ENCODE measurements at regions not wholly inside any gene's neighbourhood (a gene's known extent, or its start where the extent isn't known, plus 50 kb on each side); places are given as distances from the start of the nearest gene placed in this dataset.

DNA sequence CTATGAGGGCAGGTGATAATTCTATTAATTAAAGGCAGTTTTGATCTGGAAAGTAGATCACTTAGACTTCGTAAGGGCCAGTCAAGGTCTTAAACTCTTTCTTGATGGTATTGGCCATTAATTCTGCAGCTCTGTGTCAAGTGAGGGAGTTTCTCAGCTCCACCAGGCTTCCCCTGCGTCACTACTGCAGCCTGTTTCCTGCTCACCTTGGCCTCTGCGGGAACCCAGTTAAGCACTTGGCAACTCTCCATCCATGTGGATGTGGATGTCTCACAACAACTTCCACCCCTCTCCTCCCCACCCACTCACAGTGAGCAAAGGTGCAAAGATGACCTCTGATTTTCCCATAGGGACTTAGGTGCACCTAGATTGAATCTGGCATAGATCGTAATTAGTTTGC, 191.6 kb downstream of the PLK2 start:
- Mint-ChIP-seq H3K9me3 (peaks cover 0 to 2% of the 10 kb centered on the region in 2 donors), H3K4me3 (no peak overlapping the region), H3K27ac (no peak overlapping the region), H3K27me3 (ENCODE audit: low read depth in 2 of 2) (peaks cover 0 to 2% of the 10 kb centered on the region in 2 donors), H3K36me3 (no peaks in the 10 kb centered on the region), H3K4me1 (no peaks in the 10 kb centered on the region)
- no peaks in the 10 kb centered on the region for H3K27me3 ChIP-seq (ENCODE audit: control insufficient read depth, insufficient read depth, low read length)
- intact Hi-C loops (cut with micrococcal nuclease), result no loop called here
- no peaks in the 10 kb centered on the region for H3K36me3 ChIP-seq (ENCODE audit: control insufficient read depth, insufficient read depth, low read length)
- H3K9me3 ChIP-seq (ENCODE audit: control insufficient read depth, insufficient read depth, low read length), result no peaks in the 10 kb centered on the region
- DNase-seq (no peak), ATAC-seq (no peak)
- no peak overlapping the region for H3K4me3 ChIP-seq (ENCODE audit: low read length)
- 61% methylated on average over 4 of the region's 4 CpGs for WGBS (ENCODE audit: insufficient coverage)
- no peak overlapping the region for H3K27ac ChIP-seq (ENCODE audit: low read length)
- TF ChIP-seq, protein P1, sequence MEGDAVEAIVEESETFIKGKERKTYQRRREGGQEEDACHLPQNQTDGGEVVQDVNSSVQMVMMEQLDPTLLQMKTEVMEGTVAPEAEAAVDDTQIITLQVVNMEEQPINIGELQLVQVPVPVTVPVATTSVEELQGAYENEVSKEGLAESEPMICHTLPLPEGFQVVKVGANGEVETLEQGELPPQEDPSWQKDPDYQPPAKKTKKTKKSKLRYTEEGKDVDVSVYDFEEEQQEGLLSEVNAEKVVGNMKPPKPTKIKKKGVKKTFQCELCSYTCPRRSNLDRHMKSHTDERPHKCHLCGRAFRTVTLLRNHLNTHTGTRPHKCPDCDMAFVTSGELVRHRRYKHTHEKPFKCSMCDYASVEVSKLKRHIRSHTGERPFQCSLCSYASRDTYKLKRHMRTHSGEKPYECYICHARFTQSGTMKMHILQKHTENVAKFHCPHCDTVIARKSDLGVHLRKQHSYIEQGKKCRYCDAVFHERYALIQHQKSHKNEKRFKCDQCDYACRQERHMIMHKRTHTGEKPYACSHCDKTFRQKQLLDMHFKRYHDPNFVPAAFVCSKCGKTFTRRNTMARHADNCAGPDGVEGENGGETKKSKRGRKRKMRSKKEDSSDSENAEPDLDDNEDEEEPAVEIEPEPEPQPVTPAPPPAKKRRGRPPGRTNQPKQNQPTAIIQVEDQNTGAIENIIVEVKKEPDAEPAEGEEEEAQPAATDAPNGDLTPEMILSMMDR (IDR thresholded peaks at IDR 0.05), result no peak
- no peaks in the 10 kb centered on the region for H3K4me1 ChIP-seq (ENCODE audit: control insufficient read depth, insufficient read depth, low read length)

DNA sequence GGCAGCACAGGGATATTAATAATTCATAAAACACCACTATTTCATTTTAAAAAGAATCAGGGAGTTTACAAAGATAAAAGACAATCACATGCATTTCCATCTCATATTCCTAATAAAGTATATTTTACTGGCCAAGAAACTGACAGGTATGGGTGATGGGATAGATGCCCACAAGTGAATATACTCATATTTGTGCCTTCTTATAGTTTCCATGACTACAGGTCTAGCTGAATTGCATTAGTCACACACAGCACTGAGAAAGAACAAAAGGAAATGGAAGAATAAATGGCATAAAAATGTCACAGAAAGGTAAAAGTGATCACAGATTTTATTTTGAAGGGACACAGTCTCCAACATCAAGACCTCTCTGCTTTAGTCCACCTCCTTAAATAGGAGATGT, 193.5 kb downstream of the PLK2 start:
- H3K27ac ChIP-seq (ENCODE audit: low read length), result no peak overlapping the region
- H3K36me3 ChIP-seq (ENCODE audit: control insufficient read depth, insufficient read depth, low read length), result no peaks in the 10 kb centered on the region
- H3K4me1 ChIP-seq (ENCODE audit: control insufficient read depth, insufficient read depth, low read length), result no peaks in the 10 kb centered on the region
- DNase-seq (no peak), ATAC-seq (no peak)
- H3K27me3 ChIP-seq (ENCODE audit: control insufficient read depth, insufficient read depth, low read length), result no peaks in the 10 kb centered on the region
- H3K9me3 ChIP-seq (ENCODE audit: control insufficient read depth, insufficient read depth, low read length), result no peaks in the 10 kb centered on the region
- TF ChIP-seq, protein P1 (IDR thresholded peaks at IDR 0.05), result no peak
- Mint-ChIP-seq H3K9me3 (peaks cover 0 to 3% of the 10 kb centered on the region in 2 donors), H3K27ac (no peak overlapping the region), H3K27me3 (ENCODE audit: low read depth in 2 of 2) (no peaks in the 10 kb centered on the region), H3K36me3 (no peaks in the 10 kb centered on the region), H3K4me3 (no peak overlapping the region), H3K4me1 (no peaks in the 10 kb centered on the region)
- intact Hi-C loops (cut with micrococcal nuclease), result no loop called here
- no peak overlapping the region for H3K4me3 ChIP-seq (ENCODE audit: low read length)

- H3K4me3 Mint-ChIP-seq, result no peak overlapping the region
- DNase-seq (no peak), ATAC-seq (no peak)
- no peak overlapping the region for H3K27ac Mint-ChIP-seq
- no peaks in the 10 kb centered on the region for H3K36me3 ChIP-seq (ENCODE audit: control insufficient read depth, insufficient read depth, low read length)
- TF ChIP-seq, protein P1 (IDR thresholded peaks at IDR 0.05), result no peak
- intact Hi-C loops (cut with micrococcal nuclease), result no loop called here
- H3K9me3 ChIP-seq (ENCODE audit: control insufficient read depth, insufficient read depth, low read length), result no peaks in the 10 kb centered on the region
- WGBS (ENCODE audit: insufficient coverage), result 93% methylated on average over 3 of the region's 4 CpGs
- no peaks in the 10 kb centered on the region for H3K27me3 ChIP-seq (ENCODE audit: control insufficient read depth, insufficient read depth, low read length)
- H3K27me3 Mint-ChIP-seq (ENCODE audit: low read depth in 2 of 2), result no peaks in the 10 kb centered on the region
- no peak overlapping the region for H3K4me3 ChIP-seq (ENCODE audit: low read length)
- no peaks in the 10 kb centered on the region for H3K4me1 Mint-ChIP-seq
- H3K36me3 Mint-ChIP-seq, result no peaks in the 10 kb centered on the region
- H3K4me1 ChIP-seq (ENCODE audit: control insufficient read depth, insufficient read depth, low read length), result no peaks in the 10 kb centered on the region
- no peak overlapping the region for H3K27ac ChIP-seq (ENCODE audit: low read length)
- H3K9me3 Mint-ChIP-seq, result peaks cover 0 to 3% of the 10 kb centered on the region in 2 donors
Observed at GRCh38 chr5:58265246-58265930, 194.5 kb downstream of the PLK2 start.

DNA sequence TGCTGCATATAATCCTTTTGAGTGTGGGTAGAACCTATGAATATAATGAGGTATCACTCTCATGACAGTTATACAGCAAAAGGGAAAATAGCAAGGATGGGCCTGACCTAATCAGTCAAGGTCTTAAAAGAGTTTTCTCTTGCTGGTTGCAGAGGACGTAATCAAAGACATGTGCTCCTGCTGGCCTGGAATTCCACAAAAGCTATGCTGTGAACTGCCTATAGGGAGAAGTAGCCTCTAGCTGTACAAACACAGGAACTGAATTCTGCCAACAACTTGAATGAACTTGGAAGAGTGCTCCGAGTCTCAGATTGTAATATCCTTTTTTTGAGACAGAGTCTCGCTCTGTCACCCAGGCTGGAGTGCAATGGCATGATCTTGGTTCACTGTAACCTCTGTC, 195.6 kb downstream of the PLK2 start:
- H3K36me3 ChIP-seq (ENCODE audit: control insufficient read depth, insufficient read depth, low read length), result no peaks in the 10 kb centered on the region
- ATAC-seq, result no peak
- H3K9me3 ChIP-seq (ENCODE audit: control insufficient read depth, insufficient read depth, low read length), result no peaks in the 10 kb centered on the region
- 86% methylated on average over 3 of the region's 3 CpGs for WGBS (ENCODE audit: insufficient coverage)
- H3K4me1 ChIP-seq (ENCODE audit: control insufficient read depth, insufficient read depth, low read length), result no peaks in the 10 kb centered on the region
- H3K27ac Mint-ChIP-seq, result no peak overlapping the region
- H3K27me3 ChIP-seq (ENCODE audit: control insufficient read depth, insufficient read depth, low read length), result no peaks in the 10 kb centered on the region
- H3K4me1 Mint-ChIP-seq, result no peaks in the 10 kb centered on the region
- no peak overlapping the region for H3K4me3 ChIP-seq (ENCODE audit: low read length)
- H3K27me3 Mint-ChIP-seq (ENCODE audit: low read depth in 2 of 2), result no peaks in the 10 kb centered on the region
- H3K4me3 Mint-ChIP-seq, result no peak overlapping the region
- TF ChIP-seq, protein P1 (IDR thresholded peaks at IDR 0.05), result no peak
- peaks cover 0 to 3% of the 10 kb centered on the region in 2 donors for H3K9me3 Mint-ChIP-seq
- H3K27ac ChIP-seq (ENCODE audit: low read length), result no peak overlapping the region
- intact Hi-C loops (cut with micrococcal nuclease), result no loop called here
- no peaks in the 10 kb centered on the region for H3K36me3 Mint-ChIP-seq
- no peak for DNase-seq
